UCSD-AML1 (cell line): ENCODE measurements at regions not wholly inside any gene's neighbourhood (a gene's known extent, or its start where the extent isn't known, plus 50 kb on each side); places are given as distances from the start of the nearest gene placed in this dataset.
"Not testable (repeated sequence)": the region's sequence is repeated elsewhere in the genome, so short reads cannot be mapped to it uniquely, and the experiment has no call there.

Experiments used
- DNase-seq: peaks from one replicate; lab custom pipeline; 2025; ENCODE audit not compliant: unreplicated experiment; lab: John Stamatoyannopoulos, UW

DNA sequence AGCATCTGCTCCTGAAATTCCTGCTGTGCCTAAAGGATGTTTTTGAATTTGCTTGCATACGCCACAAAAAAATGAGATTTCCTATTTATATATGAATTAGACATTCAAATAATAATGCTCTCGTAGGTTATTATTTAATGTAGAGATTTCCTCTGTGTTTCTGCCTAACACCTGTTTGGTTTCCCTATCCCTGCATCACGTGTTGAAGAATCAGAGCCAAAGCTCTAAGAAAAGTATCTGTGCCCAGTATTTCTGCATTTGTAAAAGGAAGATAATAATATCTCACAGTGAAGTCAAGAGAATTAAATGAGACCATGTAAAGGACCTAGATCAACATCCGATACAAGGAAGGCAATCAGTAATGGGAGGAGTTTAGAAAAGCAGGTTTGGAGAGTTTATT, 179.5 kb downstream of the HNRNPD start:
- DNase-seq = no peak

- no peak for DNase-seq
These were observed 181.6 kb downstream of the HNRNPD start for GRCh38 chr4:82192017-82192673.

- DNase-seq = no peak
These were observed 192.0 kb downstream of the HNRNPD start for GRCh38 chr4:82181789-82182188.

- no peak for DNase-seq
These were observed 201.6 kb downstream of the HNRNPD start for GRCh38 chr4:82172186-82172585.

- no peak for DNase-seq
These were observed 202.1 kb downstream of the HNRNPD start for GRCh38 chr4:82171531-82172155.

DNA sequence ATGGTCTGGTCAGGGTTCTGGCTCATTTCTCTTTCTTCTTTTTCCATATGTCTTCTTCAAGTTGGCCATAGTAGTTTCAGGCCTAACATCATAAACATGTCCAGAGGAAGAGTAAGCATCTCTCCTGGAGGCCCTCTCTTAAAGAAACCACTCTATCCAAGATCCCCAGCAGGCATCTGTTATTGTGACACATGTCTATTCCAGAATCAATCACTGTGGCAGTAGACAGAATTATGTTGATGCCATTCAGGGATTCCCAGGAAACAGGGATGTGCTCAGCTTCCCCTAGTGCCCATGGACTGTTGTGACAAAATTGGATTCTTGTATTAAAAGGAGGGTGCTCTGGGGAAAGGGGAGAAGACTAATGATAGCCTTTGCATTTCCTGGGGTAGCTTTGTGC, 224.0 kb downstream of the HNRNPD start:
- no peak for DNase-seq

GRCh38 chr4:82145850-82146249, 227.9 kb downstream of the HNRNPD start:
- DNase-seq = no peak

- no peak for DNase-seq
These were observed 233.4 kb downstream of the HNRNPD start for GRCh38 chr4:82140422-82140821.

- no peak for DNase-seq
These were observed 234.5 kb downstream of the HNRNPD start for GRCh38 chr4:82139287-82139686.

DNA sequence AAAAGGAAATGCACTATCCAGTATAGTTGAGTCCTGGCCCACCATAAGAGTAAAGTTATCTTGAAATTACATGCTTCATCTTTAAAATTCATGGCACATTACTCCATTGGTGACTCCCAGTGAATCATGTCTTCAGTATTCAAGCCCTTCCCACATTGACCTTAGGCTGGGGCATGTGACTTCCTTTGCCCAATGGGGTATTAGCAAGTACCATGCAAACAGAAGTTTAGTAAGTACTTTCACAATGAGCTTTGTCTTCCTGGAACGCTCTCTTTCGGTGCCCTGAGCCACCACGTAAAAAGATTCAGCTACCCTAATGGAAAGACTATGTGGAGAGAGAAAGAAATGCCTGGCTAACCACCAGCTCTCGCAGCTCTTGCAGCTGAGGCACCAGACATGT, 235.4 kb downstream of the HNRNPD start:
- no peak for DNase-seq

DNA sequence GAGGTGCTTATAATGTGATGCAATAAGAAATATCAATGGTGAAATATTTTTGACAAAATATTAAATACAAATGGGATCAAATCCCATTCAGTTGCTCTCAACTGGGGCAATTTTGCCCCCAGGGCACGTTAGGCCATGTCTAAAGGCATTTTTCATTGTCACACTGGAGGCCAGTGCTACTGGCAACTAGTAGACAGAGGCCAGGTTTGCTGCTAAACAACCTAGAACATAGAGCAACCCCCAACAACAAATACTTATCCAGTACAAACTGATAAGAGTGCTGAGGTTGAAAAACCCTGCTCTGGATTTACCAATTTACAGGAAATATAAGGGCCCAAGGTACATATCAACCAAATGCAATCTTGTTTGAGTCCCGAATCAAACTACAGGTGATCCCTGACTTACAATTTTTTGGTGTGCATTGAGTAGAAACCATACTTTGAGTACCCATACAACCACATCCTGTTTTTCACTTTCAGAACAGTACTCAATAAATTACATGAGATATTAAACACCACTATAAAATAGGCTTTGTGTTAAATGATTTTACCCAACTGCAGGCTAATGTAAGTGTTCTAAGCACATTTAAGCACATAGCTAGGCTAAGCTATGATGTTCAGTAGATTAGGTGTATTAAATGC, 237.5 kb downstream of the HNRNPD start:
- DNase-seq = no peak

DNA sequence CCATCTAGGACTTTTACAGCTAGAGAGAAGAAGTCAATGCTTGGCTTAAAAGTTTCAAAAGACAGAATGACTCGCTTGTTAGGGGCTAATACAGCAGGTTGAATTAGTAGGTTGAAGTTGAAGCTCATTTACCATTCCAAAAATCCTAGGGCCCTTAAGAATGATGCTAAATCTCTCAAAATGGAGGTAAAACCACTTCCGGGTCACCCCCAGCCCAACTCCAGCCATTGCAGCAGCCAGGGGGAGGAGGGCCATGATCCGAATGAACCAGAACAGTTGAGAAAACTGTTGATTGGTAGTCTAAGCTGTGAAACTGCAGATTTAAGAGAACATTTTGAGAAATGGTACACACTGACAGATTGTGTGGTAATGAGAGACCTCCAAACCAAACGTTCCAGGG, 245.4 kb downstream of the HNRNPD start:
- no peak for DNase-seq

DNA sequence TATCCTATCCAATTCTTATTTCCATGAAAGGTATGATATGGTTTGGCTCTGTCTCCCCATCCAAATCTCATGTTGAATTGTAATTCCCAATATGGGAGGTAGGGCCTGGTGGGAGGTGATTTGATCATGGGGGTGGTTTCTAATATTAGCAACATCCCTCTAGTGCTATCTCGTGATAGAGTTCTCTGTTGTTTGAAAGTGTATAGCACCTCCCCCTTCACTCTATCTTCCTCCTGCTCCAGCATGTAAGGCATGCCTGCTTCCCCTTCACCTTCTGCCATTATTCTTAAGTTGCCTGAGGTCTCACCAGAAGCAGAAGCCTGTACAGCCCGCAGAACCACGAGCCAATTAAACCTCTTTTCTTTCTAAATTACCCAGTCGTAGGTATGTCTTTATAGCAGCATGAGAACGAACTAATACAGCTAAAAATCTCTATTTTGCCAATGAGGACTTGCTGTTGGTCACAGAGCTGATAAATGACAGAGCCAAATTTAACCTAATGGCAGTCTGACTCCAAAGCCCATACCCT, 247.2 kb downstream of the HNRNPD start:
- no peak for DNase-seq

DNA sequence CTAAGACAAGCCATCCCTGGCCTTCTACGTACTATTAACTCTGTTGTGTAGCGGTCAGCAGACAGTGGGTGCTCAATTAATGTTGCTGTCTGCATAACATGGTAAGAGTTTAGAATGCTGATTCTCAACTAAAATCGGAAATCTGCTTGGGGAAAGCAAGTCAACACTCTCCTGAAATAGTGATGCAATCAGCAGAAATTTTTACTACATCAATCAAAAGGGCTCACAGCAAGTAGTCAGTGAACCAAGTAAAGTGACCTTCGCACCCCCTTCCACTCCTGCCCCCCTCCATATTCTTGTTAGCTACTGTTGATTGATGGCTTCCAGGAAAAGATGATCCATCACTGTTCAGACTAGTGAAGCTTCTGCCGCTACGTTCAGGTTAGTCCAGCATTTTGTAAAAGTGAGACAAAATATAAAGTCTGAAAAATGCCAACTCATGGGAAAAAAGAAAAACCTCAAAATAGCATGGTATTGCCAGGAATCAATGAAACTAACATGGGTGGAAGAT, 247.9 kb downstream of the HNRNPD start:
- no peak for DNase-seq

- no peak for DNase-seq
These were observed 248.6 kb downstream of the HNRNPD start for GRCh38 chr4:82124932-82125786.

DNA sequence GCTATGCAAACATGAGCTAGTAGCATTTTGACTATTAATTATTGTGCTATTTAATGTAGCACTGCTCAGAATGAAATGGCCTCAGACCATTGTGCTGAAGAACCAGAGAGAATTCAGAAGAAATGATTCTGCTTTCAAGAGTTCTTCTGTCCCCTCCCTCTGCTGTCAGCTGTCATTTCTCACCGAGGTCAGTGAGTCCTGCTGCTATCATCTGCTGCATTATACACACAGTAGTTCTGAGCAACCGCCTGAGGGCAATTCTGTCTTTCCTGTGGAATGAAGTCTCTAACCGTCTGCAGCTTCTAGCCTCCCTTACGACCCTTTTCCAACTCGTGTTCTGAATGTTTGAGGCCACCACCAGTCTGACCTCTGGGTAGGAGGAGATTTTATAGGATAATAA, 249.4 kb downstream of the HNRNPD start:
- no peak for DNase-seq

DNA sequence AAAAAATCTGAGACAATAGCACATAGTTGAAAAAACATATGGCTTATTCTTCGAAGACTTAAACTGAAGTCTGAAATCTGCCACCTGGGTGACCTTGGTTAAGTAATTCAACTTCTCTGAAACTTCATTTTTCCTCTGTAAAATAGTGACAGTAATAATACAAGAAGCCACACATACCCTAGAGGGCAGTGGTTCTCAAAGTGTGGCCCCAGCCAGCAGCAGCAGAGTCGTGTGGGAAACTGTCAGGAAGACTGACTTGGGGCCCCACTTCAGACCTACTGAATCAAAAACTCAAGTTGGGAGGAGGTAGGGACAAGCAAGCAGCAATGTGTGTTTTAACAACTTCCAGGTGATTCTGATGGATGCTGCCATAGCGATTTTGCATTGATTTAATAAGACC, 249.9 kb downstream of the HNRNPD start:
- DNase-seq = no peak

GRCh38 chr4:82115183-82115582, 258.6 kb downstream of the HNRNPD start:
- not testable (repeated sequence) for DNase-seq

DNA sequence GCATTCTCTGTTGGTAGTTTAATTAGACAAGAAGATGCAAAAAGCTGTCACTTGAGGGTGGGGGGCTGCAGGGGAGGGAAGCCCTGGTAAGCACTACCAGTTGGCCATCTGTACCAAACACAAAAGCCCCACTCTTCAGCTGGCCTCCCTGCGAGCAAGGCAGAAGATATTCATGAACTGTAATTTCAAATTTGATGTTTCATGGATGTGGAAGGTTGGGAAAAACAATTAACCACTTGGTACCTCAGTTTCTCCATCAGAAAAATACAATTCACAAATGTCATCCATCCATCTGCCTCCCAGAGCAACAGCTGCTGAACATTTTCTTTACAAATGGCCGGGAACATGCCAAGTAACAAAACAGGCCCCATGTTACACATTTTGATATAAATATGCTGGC, 265.3 kb downstream of the HNRNPD start:
- DNase-seq = no peak

GRCh38 chr4:82104578-82104977, 269.2 kb downstream of the HNRNPD start:
- no peak for DNase-seq

DNA sequence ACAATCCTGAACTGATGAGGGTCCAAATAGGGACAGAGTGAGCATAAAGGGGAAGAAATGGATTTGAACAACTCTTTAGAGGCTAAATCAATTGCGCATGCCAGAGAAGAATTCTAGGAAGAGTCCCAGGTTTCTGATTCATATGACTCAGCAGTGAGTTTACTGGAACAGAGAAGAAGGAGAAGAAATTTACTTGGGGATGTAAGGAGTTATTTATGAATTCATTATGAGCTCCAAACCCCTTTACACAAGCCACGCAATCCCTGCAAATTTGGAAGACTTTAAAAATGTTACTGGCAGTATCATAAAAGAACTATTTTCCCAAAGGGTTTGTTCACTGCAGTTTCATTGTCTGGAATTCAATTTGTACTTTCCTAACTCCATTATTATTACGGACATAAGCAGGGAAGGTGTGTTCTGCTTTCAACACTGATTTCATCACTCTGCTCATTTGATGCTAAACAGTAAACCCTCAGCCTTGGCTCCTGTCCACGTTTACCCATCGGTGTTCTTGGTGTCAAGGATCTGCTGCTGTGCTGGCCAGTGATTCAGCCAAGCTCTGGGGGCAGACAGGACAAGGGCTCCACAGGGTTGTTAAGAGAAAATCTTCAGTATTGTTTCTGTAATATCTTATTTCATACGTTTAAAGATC, 273.7 kb downstream of the HNRNPD start:
- DNase-seq = no peak
